H9 (cell line): ENCODE measurements at regions not wholly inside any gene's neighbourhood (a gene's known extent, or its start where the extent isn't known, plus 50 kb on each side); places are given as distances from the start of the nearest gene placed in this dataset.

Experiments
- DNase-seq: peaks from one replicate; pipeline ENCODE4 v3.0.0-alpha.2; 2017
- H2AFZ ChIP-seq: one replicate; pipeline ENCODE4 v1.6.1; 2013; ENCODE audit warnings: mild to moderate bottlenecking, low read length, control low read depth, moderate library complexity
- H2AK5ac ChIP-seq: 2 replicates; pipeline ENCODE4 v1.6.1; 2013; ENCODE audit warnings: low read length, control low read depth, mixed read lengths; ENCODE audit not compliant: insufficient read length
- H2BK120ac ChIP-seq: one replicate; pipeline ENCODE4 v1.6.1; 2013; ENCODE audit warnings: low read depth, mild to moderate bottlenecking, low read length, control low read depth, inconsistent platforms; ENCODE audit not compliant: poor library complexity, severe bottlenecking
- H2BK12ac ChIP-seq: 2 replicates; pipeline ENCODE4 v1.6.1; 2013; ENCODE audit warnings: low read length, control low read depth, mixed read lengths, low read depth; ENCODE audit not compliant: insufficient read length
- H2BK15ac ChIP-seq: 2 replicates; pipeline ENCODE4 v1.6.1; 2013; ENCODE audit warnings: low read depth, low read length, control low read depth
- H2BK20ac ChIP-seq: one replicate; pipeline ENCODE4 v1.6.1; 2013; ENCODE audit warnings: low read depth, mild to moderate bottlenecking, low read length, control low read depth, inconsistent platforms; ENCODE audit not compliant: poor library complexity, severe bottlenecking
- H2BK5ac ChIP-seq: 2 replicates; pipeline ENCODE4 v1.6.1; 2013; ENCODE audit warnings: low read length, control low read depth, mixed read lengths; ENCODE audit not compliant: insufficient read length
- H3K14ac ChIP-seq: 2 replicates; pipeline ENCODE4 v1.6.1; 2013; ENCODE audit warnings: low read length, control low read depth; ENCODE audit not compliant: insufficient read depth
- H3K18ac ChIP-seq: 2 replicates; pipeline ENCODE4 v1.6.1; 2013; ENCODE audit warnings: low read depth, mild to moderate bottlenecking, mixed read lengths, low read length, control low read depth; ENCODE audit not compliant: insufficient read length
- H3K23ac ChIP-seq: 2 replicates; pipeline ENCODE4 v1.6.1; 2013; ENCODE audit warnings: low read length, control low read depth, mixed read lengths, low read depth; ENCODE audit not compliant: insufficient read length
- H3K23me2 ChIP-seq: 2 replicates; pipeline ENCODE4 v1.6.1; 2013; ENCODE audit warnings: low read depth, mild to moderate bottlenecking, mixed read lengths, low read length, control low read depth; ENCODE audit not compliant: insufficient read length, poor library complexity, severe bottlenecking
- H3K27ac ChIP-seq: 2 replicates; pipeline ENCODE4 v1.5.1; 2013; ENCODE audit warnings: low read length, control low read depth, mixed read lengths, low read depth; ENCODE audit not compliant: insufficient read length
- H3K27me3 ChIP-seq: 2 replicates; pipeline ENCODE4 v1.6.1; 2013; ENCODE audit warnings: low read length, control low read depth, inconsistent platforms; ENCODE audit not compliant: insufficient read depth
- H3K4ac ChIP-seq: 2 replicates; pipeline ENCODE4 v1.6.1; 2013; ENCODE audit warnings: low read depth, mild to moderate bottlenecking, control low read depth, inconsistent platforms, low read length, moderate library complexity
- H3K4me1 ChIP-seq: 2 replicates; pipeline ENCODE4 v1.6.1; 2013; ENCODE audit warnings: low read length, control low read depth, inconsistent platforms; ENCODE audit not compliant: insufficient read depth
- H3K4me2 ChIP-seq: 2 replicates; pipeline ENCODE4 v1.6.1; 2013; ENCODE audit warnings: low read length, control low read depth, mixed read lengths; ENCODE audit not compliant: insufficient read length, insufficient read depth
- H3K56ac ChIP-seq: 2 replicates; pipeline ENCODE4 v1.6.1; 2013; ENCODE audit warnings: low read depth, mild to moderate bottlenecking, mixed read lengths, low read length, control low read depth; ENCODE audit not compliant: insufficient read length
- H3K79me1 ChIP-seq: 2 replicates; pipeline ENCODE4 v1.6.1; 2013; ENCODE audit warnings: low read depth, mild to moderate bottlenecking, moderate library complexity, low read length, control low read depth, inconsistent platforms; ENCODE audit not compliant: insufficient read depth, poor library complexity, severe bottlenecking
- H3K79me2 ChIP-seq: 2 replicates; pipeline ENCODE4 v1.6.1; 2013; ENCODE audit warnings: low read length, control low read depth, inconsistent platforms; ENCODE audit not compliant: insufficient read depth
- H3K9ac ChIP-seq: 2 replicates; pipeline ENCODE4 v1.6.1; 2013; ENCODE audit warnings: low read length, control low read depth, mixed read lengths; ENCODE audit not compliant: insufficient read length; ENCODE audit errors: extremely low read depth
- H3K9me3 ChIP-seq: one replicate; pipeline ENCODE4 v1.6.1; 2013; ENCODE audit warnings: low read depth, low read length, inconsistent platforms; ENCODE audit not compliant: control insufficient read depth
- H3T11ph ChIP-seq: one replicate; pipeline ENCODE4 v1.6.1; 2013; ENCODE audit warnings: mild to moderate bottlenecking, low read length, control low read depth, inconsistent platforms
- H4K20me1 ChIP-seq: one replicate; pipeline ENCODE4 v1.6.1; 2013; ENCODE audit not compliant: control insufficient read depth, insufficient read length, insufficient read depth
- H4K5ac ChIP-seq: 2 replicates; pipeline ENCODE4 v1.6.1; 2013; ENCODE audit warnings: low read depth, mild to moderate bottlenecking, mixed read lengths, low read length, control low read depth; ENCODE audit not compliant: insufficient read length
- H4K8ac ChIP-seq: replicated peaks from 2 replicates; pipeline ENCODE4 v1.6.1; 2013; ENCODE audit warnings: low read length, control low read depth, mixed read lengths, low read depth; ENCODE audit not compliant: insufficient read length
- H4K91ac ChIP-seq: 2 replicates; pipeline ENCODE4 v1.6.1; 2013; ENCODE audit warnings: low read depth, mild to moderate bottlenecking, moderate library complexity, mixed read lengths, low read length, control low read depth; ENCODE audit not compliant: insufficient read length
- H3K27ac Mint-ChIP-seq, 3 experiments: 2 replicates in 2 of 3; 3 replicates in 1 of 3; pipeline ENCODE4 v1.8.0; 2020 to 2021; ENCODE audit warnings: mixed read lengths in 3 of 3, mild to moderate bottlenecking in 1 of 3, moderate library complexity in 1 of 3
- H3K27me3 Mint-ChIP-seq: 2 replicates; pipeline ENCODE4 v1.8.0; 2021; ENCODE audit warnings: low read depth, mild to moderate bottlenecking, moderate library complexity, mixed read lengths
- H3K36me3 Mint-ChIP-seq, 3 experiments: 2 replicates in 2 of 3; 3 replicates in 1 of 3; pipeline ENCODE4 v1.8.0; 2020 to 2021; ENCODE audit warnings: low read depth in 3 of 3, mixed read lengths in 3 of 3; ENCODE audit not compliant: insufficient read depth in 1 of 3
- H3K4me1 Mint-ChIP-seq, 2 experiments: 2 replicates each; pipeline ENCODE4 v1.8.0; 2020; ENCODE audit warnings: mixed read lengths in 2 of 2
- H3K4me3 Mint-ChIP-seq, 2 experiments: 2 replicates in 1 of 2; 3 replicates in 1 of 2; pipeline ENCODE4 v1.8.0; 2020 to 2021; ENCODE audit warnings: mild to moderate bottlenecking in 2 of 2, mixed read lengths in 2 of 2, moderate library complexity in 1 of 2
- H3K9me3 Mint-ChIP-seq, 2 experiments: 2 replicates in 1 of 2; 3 replicates in 1 of 2; pipeline ENCODE4 v1.8.0; 2020; ENCODE audit warnings: mild to moderate bottlenecking in 2 of 2, mixed read lengths in 2 of 2, moderate library complexity in 1 of 2
- WGBS: extraction: QIAGEN DNeasy Blood & Tissue Kit; methylation state at CpG from one replicate; pipeline ENCODE4 v1.1.7; 2013; ENCODE audit warnings: missing lambda C conversion rate, low lambda C conversion rate, mixed read lengths; ENCODE audit not compliant: insufficient read length; ENCODE audit errors: extremely low coverage; 5-methylcytosine and 5-hydroxymethylcytosine counted together
- TF ChIP-seq, protein P1 (sequence below): fragments of 200-600 bp; sonication (generic); conservative IDR thresholded peaks from 3 replicates; pipeline ENCODE4 v1.8.0; 2021; ENCODE audit warnings: antibody characterized with exemption, mild to moderate bottlenecking

DNA sequence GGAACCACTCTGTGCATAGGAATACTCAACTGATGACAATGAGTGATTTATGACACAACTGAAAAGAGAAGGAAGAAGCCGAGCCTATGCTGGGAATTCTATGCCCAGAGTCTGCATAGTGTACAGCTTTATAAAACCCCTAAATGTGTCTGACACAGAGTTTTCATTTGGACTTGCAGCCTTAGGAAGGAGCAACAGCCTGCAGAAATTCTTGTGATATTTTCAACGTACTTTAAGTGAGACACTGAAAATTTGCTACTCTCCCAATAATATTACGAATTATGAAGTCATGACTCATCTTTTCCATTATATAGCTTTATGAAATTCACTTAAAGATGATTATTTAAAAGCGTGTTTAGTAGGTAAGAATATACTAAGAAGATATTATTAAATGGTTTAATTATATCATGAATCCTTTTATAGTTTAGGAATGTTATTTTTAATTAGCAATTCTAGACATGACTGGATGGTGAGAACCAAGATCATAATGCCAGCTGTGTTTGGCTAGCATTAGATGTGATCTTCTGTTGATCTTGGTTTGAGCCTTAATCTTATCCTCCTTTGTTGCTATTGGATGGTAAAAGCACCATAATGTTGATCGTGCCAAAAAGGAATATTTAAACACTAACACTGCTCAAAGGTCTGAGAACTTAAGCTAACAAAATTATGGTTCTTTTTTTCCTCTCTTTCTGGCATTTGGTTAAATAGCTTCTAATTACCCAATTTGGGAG lies 785.1 kb upstream of the ADGRL4 start:
- TF ChIP-seq, protein P1, sequence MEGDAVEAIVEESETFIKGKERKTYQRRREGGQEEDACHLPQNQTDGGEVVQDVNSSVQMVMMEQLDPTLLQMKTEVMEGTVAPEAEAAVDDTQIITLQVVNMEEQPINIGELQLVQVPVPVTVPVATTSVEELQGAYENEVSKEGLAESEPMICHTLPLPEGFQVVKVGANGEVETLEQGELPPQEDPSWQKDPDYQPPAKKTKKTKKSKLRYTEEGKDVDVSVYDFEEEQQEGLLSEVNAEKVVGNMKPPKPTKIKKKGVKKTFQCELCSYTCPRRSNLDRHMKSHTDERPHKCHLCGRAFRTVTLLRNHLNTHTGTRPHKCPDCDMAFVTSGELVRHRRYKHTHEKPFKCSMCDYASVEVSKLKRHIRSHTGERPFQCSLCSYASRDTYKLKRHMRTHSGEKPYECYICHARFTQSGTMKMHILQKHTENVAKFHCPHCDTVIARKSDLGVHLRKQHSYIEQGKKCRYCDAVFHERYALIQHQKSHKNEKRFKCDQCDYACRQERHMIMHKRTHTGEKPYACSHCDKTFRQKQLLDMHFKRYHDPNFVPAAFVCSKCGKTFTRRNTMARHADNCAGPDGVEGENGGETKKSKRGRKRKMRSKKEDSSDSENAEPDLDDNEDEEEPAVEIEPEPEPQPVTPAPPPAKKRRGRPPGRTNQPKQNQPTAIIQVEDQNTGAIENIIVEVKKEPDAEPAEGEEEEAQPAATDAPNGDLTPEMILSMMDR = no peak
- Histone ChIP-seq H3K79me1 (no peaks in the 10 kb centered on the region), H4K91ac (no peak overlapping the region), H3K4me2 (no peak overlapping the region), H4K8ac (no peak overlapping the region), H3K56ac (no peak overlapping the region), H3K9ac (no peak overlapping the region), H3K14ac (no peak overlapping the region), H2BK120ac (no peak overlapping the region), H4K20me1 (no peaks in the 10 kb centered on the region), H2BK5ac (no peak overlapping the region), H3K9me3 (no peaks in the 10 kb centered on the region), H2BK15ac (no peak overlapping the region), H2AK5ac (no peak overlapping the region), H3K23ac (no peak overlapping the region), H3T11ph (no peak overlapping the region), H3K18ac (no peak overlapping the region), H3K27ac (no peak overlapping the region), H2AFZ (no peak overlapping the region), H3K23me2 (no peaks in the 10 kb centered on the region), H3K27me3 (no peaks in the 10 kb centered on the region), H2BK12ac (no peak overlapping the region), H3K79me2 (no peaks in the 10 kb centered on the region), H2BK20ac (no peak overlapping the region), H4K5ac (no peak overlapping the region), H3K4me1 (no peaks in the 10 kb centered on the region), H3K4ac (no peak overlapping the region)
- DNase-seq = no peak
- Mint-ChIP-seq H3K4me1 (0 out of 4 replicates have a peak, but pooled peaks cover 0 to 4% of the 10 kb centered on the region in 2 experiments), H3K27me3 (no peaks in the 10 kb centered on the region; the same call in 1 of the 2 replicates), H3K27ac (no peak overlapping the region), H3K9me3 (peaks cover 9 to 12% of the 10 kb centered on the region in 2 experiments; a peak in 4 of 5 replicates), H3K36me3 (peaks cover 0 to 12% (median 0%) of the 10 kb centered on the region in 3 experiments; a peak in 2 of 7 replicates), H3K4me3 (no peak overlapping the region)
- WGBS = no CpG with 5 or more reads among the region's 5 CpGs
